Gastrocnemius medialis (tissue), 4 donors: ENCODE measurements at regions not wholly inside any gene's neighbourhood (a gene's known extent, or its start where the extent isn't known, plus 50 kb on each side); places are given as distances from the start of the nearest gene placed in this dataset.
"Not testable (repeated sequence)": the region's sequence is repeated elsewhere in the genome, so short reads cannot be mapped to it uniquely, and the experiment has no call there.

Experiments
- ATAC-seq, 2 donors: fragments of 150-250 bp; one replicate each; pipeline ENCODE4 v1.9.1; 2016
- DNase-seq, 2 donors: peaks; one replicate each; pipeline ENCODE4 v3.0.0-alpha.2; 2019
- H3K27ac ChIP-seq, 4 donors: fragments of 200-600 bp; sonication (generic); 1 replicate in 1 of 4; 2 replicates in 3 of 4; pipeline ENCODE4 v1.5.1; 2016 to 2018; ENCODE audit warnings: mild to moderate bottlenecking in 2 of 4, moderate library complexity in 1 of 4
- H3K27me3 ChIP-seq, 3 donors: fragments of 200-600 bp; sonication (generic) in 2 of 3; 1 replicate in 1 of 3; 2 replicates in 2 of 3; pipeline versions ENCODE4 v1.5.1 to v1.6.0; 2016 to 2019; ENCODE audit warnings: mild to moderate bottlenecking in 1 of 3, moderate library complexity in 1 of 3
- H3K36me3 ChIP-seq, 2 donors: fragments of 200-600 bp; sonication (generic) in 1 of 2; one replicate each; pipeline ENCODE4 v1.5.1; 2017 to 2018
- H3K4me1 ChIP-seq, 2 donors: fragments of 200-600 bp; sonication (generic) in 1 of 2; one replicate each; pipeline ENCODE4 v1.5.1; 2016 to 2017; ENCODE audit warnings: mild to moderate bottlenecking in 2 of 2
- H3K4me3 ChIP-seq, 4 donors: fragments of 200-600 bp; sonication (generic) in 3 of 4; 1 replicate in 1 of 4; 2 replicates in 3 of 4; pipeline ENCODE4 v1.5.1; 2016 to 2019; ENCODE audit warnings: mild to moderate bottlenecking in 2 of 4
- H3K9me3 ChIP-seq, 3 donors: fragments of 200-600 bp; sonication (generic) in 2 of 3; 1 replicate in 1 of 3; 2 replicates in 2 of 3; pipeline ENCODE4 v1.5.1; 2016 to 2019
- in situ Hi-C, 4 donors: fragments of 200-750 bp; cut with MboI; loops; one replicate each; pipeline versions ENCODE4 v1.15.0 to v1.8.0; 2017; ENCODE audit warnings: low sequenced_read_pairs in 4 of 4
- intact Hi-C: fragments of 100-400 bp; cut with DNase I; formaldehyde crosslinking; loops from one replicate; pipeline ENCODE4 v1.15.1; 2023; ENCODE audit warnings: low total_unique reads

DNA sequence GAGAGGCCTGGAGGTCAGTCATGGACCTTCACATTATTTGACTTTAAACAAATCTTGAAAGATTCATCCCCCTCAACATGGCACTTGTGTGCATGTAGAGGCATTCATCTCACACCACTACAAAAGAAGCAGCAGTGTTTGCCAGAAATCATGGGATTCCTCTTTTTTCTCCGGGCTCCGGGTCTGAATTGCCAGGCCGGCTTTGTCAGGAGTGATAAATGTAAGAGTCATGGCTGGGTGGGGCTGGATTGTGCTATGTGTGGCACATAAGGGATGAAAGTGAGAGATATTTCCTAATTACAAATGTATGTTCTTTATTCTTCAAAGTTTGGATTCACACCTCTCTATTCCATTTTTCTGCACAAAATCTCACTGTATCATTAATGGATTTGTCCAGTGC lies 228.7 kb upstream of the FRG1 start:
- in situ Hi-C loops, H3K9me3 ChIP-seq, DNase-seq, H3K4me1 ChIP-seq, H3K27ac ChIP-seq, H3K36me3 ChIP-seq, H3K27me3 ChIP-seq, ATAC-seq, H3K4me3 ChIP-seq, intact Hi-C loops: not testable (repeated sequence)

DNA sequence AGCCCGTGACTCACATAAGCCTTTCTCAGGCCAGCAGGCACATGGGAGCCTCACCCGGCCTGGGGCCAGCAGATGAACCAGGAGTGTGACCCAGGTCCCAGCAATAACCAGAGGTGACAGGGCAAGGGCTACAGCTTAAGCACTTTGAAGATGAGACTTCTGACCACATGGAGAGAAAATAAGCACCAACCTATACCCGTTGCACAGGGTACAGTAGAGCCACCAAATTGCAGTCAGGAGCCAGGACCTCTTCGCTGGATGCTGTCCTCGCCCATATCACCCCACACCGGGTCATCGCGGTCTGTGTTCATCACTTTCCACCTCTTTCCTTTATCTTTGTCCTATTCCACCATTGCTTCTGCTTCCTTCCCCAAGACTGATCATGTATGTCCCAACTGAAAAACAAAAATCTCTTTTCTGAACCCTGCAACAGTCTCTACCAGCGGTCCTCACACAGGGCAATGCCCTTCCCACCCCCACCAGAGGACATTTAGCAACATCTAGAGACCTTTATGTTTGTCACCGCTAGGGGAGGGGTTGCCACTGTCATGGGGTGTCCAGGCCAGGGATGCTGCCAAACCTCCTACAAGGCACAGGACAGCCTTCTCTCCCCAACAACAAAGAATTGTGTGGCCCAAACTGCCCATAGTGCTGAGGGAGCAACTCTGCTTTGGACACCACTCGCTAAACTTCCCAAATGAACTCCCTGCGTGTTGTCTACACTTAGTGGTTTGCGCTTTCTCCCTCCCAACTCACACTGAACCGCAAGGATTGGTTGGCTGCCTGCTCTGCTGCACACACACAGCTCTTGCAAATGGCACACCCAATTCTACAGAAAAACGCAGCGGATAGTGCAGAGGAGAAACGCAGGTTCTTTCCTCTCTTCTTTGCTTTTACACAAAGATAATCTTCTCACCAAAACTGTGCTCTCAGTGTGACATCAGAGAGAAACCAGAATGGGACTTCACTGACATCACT lies 219.4 kb upstream of the FRG1 start:
- H3K27me3 ChIP-seq, in situ Hi-C loops, H3K27ac ChIP-seq, intact Hi-C loops, ATAC-seq, H3K9me3 ChIP-seq, H3K4me1 ChIP-seq, H3K36me3 ChIP-seq, H3K4me3 ChIP-seq, DNase-seq: not testable (repeated sequence)

DNA sequence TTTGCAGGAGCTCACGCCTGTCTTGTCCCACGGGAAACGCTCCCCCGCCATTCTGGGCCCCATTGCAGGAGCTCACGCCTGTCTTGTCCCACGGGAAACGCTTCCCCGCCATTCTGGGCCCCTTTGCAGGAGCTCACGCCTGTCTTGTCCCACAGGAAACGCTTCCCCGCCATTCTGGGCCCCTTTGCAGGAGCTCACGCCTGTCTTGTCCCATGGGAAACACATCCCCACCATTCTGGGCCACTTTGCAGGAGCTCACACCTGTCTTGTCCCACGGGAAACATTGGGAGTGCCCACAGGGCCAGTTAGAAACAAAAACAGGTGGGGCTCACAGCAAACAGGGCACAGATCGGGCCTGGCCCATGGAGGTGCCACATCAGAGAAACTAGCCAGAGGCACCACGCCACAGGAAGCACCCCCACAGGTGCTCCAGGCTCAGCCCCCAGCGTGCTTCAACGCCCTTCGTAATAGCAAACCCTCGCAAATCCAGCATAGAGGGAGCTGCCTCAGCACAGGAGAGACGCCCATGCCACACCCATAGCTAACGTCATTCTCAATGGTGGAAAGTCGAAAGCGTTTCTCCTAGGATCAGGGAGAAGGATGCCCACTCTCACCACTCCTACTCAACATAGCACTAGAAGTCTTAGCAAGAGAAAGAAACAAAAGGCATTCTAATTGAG lies 218.2 kb upstream of the FRG1 start:
- H3K36me3 ChIP-seq, in situ Hi-C loops, H3K9me3 ChIP-seq, H3K4me3 ChIP-seq, H3K27me3 ChIP-seq, H3K27ac ChIP-seq, ATAC-seq, intact Hi-C loops, H3K4me1 ChIP-seq: not testable (repeated sequence)
- peak in 1 of 2 donors; percentile 23 for DNase-seq

DNA sequence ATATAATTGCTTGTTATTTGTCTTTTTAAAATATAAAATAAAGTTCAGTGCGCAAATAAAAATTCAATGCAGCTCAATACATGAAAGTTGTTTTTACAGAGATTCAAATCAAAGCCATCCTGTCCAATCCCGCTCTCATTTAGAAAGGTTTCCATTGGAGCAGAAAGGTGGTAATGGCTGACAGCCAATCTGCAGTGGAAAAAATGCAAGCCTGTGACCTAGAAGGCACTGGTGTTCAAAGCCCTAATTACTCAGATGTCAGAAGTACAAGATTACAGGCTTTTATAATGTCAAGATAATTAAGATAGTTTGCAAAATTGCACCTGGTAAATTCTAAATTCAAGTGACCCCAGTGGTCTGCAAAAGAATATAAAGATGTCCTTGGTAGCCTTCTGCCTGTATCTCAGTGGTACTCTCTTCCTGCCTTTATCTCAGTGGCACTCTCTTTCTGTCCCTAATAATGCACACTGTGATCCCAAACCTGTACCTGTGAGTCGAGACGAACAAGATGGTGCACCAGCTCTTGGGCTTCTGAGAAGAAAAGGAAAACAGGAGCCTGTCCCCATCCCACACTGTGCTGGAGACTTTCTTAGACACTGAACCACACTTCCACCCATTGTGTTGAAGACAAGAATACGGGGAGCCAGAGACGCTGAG lies 212.6 kb upstream of the FRG1 start:
- H3K27ac ChIP-seq, ATAC-seq, DNase-seq, H3K4me3 ChIP-seq, H3K9me3 ChIP-seq, H3K4me1 ChIP-seq, H3K27me3 ChIP-seq, in situ Hi-C loops, intact Hi-C loops, H3K36me3 ChIP-seq: not testable (repeated sequence)

DNA sequence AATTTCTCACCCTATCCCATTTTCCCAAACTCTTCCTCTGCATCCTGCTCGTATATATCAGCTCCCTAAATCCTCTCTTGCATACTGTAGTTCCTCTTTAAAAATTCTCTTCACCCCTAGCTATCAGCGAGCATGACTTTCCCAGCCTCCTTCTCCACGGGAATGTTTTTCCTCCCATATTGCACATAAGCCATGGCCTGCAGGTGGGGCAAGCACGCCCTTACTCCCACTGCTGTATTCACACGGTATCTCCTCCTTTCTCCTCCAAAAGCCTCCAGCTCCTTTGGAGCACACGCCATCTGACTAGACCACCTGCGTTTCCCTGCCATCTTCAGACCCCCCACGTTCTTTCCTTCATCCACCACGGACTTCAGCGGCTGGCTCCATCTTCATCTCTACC lies 208.7 kb upstream of the FRG1 start:
- H3K4me1 ChIP-seq, H3K27me3 ChIP-seq, intact Hi-C loops, in situ Hi-C loops, H3K4me3 ChIP-seq, H3K27ac ChIP-seq, H3K36me3 ChIP-seq, H3K9me3 ChIP-seq, DNase-seq, ATAC-seq: not testable (repeated sequence)

DNA sequence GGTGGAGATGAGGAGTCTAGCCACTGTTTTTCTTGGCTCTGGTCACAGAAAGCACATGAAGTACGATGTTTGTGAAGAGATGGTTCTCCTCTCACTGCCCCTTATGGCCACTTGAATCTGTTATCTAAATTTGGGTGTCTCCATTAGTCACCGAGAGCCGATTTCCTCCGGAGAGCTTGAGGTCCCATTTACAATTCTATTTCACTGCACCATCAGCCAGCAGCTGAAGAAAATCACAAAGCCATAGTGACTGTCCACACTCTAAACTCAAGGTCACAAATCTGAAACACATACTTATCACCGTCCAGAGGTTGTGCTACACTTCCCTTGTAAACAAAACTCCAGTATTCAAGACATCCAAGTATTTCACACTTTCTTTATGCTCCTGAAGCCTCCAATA lies 207.2 kb upstream of the FRG1 start:
- in situ Hi-C loops, ATAC-seq, H3K27ac ChIP-seq: not testable (repeated sequence)

DNA sequence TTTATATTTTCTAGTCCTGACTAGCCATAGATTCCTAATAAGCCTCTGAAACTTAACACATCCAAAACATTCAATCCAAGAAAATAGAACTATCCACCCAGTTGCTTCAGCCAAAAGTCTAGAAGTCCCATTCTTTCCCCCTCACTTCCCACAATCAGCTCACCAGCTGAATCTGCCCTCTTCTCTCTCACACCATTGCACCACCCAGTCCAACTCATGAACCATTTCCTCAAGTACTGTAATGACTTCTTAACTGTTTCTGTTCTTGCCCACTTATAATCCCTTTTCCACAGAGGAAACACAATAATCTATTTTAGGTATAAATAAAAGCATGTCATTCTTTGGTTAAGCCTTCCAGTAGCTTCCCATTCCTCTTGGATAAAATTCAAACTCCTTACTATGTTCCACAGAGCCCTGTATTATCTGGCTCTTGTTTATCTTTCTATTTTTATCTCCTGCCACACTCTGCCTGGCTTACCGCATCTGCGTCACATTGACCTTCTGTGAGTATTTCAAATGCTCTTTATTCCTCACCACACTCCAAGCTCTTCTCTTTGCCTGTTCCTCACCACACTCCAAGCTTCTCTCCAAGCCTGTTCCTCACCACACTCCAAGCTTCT lies 205.9 kb upstream of the FRG1 start:
- H3K36me3 ChIP-seq, intact Hi-C loops, H3K27me3 ChIP-seq, H3K27ac ChIP-seq, H3K4me3 ChIP-seq, ATAC-seq, in situ Hi-C loops, DNase-seq, H3K9me3 ChIP-seq, H3K4me1 ChIP-seq: not testable (repeated sequence)

More for the DNA sequence above, 207.2 kb upstream of the FRG1 start:
- H3K36me3 ChIP-seq, H3K4me3 ChIP-seq, DNase-seq, H3K9me3 ChIP-seq, intact Hi-C loops, H3K4me1 ChIP-seq, H3K27me3 ChIP-seq: not testable (repeated sequence)

DNA sequence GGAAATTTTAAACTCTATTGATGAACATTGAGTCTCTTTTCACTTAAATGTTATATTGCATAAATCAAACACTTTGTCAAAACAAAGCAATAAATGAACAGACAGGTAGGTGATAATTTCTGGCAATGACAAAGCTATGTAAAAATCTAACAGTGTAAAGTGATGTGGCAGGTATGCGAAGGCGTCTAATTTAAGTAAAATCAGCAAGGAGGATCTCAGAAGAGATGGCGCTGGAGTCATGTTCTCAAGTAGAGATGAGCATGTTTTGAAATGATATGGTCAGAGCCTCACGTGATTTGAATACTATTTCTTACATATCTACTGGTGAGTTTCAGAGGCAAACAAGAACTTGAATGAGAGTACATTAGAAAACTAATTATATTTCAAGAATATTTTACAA lies 204.0 kb upstream of the FRG1 start:
- H3K36me3 ChIP-seq, ATAC-seq, DNase-seq, H3K4me1 ChIP-seq, H3K9me3 ChIP-seq, H3K27ac ChIP-seq, in situ Hi-C loops, H3K27me3 ChIP-seq, intact Hi-C loops, H3K4me3 ChIP-seq: not testable (repeated sequence)

DNA sequence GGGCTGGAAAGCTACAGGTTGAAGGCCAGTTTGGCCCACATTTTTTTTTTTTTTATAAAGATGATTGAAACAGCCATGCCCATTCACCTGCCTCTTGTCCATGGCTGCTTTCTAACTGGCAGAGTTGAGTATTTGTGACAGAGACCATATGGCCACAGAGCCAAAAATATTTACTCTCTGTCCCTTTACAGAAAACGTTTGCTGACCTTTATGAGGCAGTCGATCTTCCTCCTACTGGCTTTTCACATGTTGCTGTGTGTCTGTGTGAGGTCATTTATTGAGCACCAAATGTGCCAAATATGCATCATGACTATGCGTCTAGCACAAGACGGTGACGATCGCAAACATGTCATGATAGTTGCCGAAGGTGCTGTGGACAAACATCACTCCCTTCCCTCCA lies 200.6 kb upstream of the FRG1 start:
- H3K36me3 ChIP-seq, DNase-seq, in situ Hi-C loops, H3K27me3 ChIP-seq, H3K9me3 ChIP-seq, H3K4me3 ChIP-seq, ATAC-seq, H3K27ac ChIP-seq, intact Hi-C loops, H3K4me1 ChIP-seq: not testable (repeated sequence)
